ENCODE measurements at regions not wholly inside any gene's neighbourhood (a gene's known extent, or its start where the extent isn't known, plus 50 kb on each side); places are given as distances from the start of the nearest gene placed in this dataset.

DNA sequence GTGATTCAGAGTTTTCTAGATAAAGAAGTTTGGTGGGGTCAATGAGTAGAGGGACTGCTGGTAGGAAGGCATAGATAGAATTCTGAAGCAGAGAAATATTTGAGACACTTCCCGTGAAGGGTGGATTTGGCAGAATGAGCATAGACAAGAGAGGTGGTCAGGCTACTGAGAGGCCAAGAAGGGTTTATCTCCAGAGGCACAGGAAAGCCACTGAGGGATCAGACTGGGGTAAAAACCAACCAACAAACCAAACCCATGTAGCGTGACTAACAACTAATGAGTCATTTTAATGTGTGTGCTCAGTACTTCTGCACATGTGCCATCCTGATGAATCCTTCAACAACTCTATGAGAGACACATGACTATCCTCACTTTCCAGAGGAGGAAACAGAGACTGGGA is 60.0 kb upstream of the SERP2 start:
- TF ChIP-seq POLR2A (IDR thresholded peaks at IDR 0.05) = no peak
- no peak for TF ChIP-seq POLR2AphosphoS5 (IDR thresholded peaks at IDR 0.05)
